AG04450 (cell line): ENCODE measurements at regions not wholly inside any gene's neighbourhood (a gene's known extent, or its start where the extent isn't known, plus 50 kb on each side); places are given as distances from the start of the nearest gene placed in this dataset.

Source experiments
- CTCF ChIA-PET: fragments of 300-600, 350-600 bp; formaldehyde crosslinking; extraction: SDS; loops from one replicate; lab custom pipeline; 2022; ENCODE audit warnings: antibody characterized with exemption, inconsistent platforms; lab: Charles Lee
- POLR2A ChIA-PET: fragments of 350-600 bp; formaldehyde crosslinking; extraction: SDS; loops from one replicate; lab custom pipeline; 2021; ENCODE audit warnings: antibody characterized with exemption, inconsistent platforms; lab: Yijun Ruan, JAX
- DNase-seq: peaks from one replicate; pipeline ENCODE4 v3.0.0-alpha.2; 2011; ENCODE audit warnings: low read depth, low spot score
- H3K27ac ChIP-seq: one replicate; pipeline ENCODE4 v1.5.1; 2012; ENCODE audit warnings: low read depth, low read length, control low read depth
- H3K27me3 ChIP-seq: one replicate; pipeline ENCODE4 v1.6.0; 2012; ENCODE audit warnings: low read length; ENCODE audit not compliant: control insufficient read depth, insufficient read depth
- H3K4me3 ChIP-seq: 2 replicates; pipeline ENCODE4 v1.5.1; 2011; ENCODE audit warnings: mild to moderate bottlenecking, low read depth, low read length, control low read depth
- H3K9me3 ChIP-seq: 2 replicates; pipeline ENCODE4 v1.5.1; 2012; ENCODE audit warnings: low read length; ENCODE audit not compliant: control insufficient read depth, insufficient read depth
- CTCF ChIP-seq: IDR thresholded peaks from 2 replicates; pipeline ENCODE4 v1.5.1; 2011; ENCODE audit warnings: low read depth, low read length, control low read depth, inconsistent platforms

GRCh38 chr15:98139337-98139736 lies 178.8 kb downstream of the ARRDC4 start:
- no peak for TF ChIP-seq CTCF
- CTCF ChIA-PET = no interaction called here
- peaks cover 7% of the 10 kb centered on the region; the same call in 1 of the 2 replicates for H3K9me3 ChIP-seq
- no peaks in the 10 kb centered on the region for H3K27me3 ChIP-seq
- no peak overlapping the region for H3K27ac ChIP-seq
- POLR2A ChIA-PET = no interaction called here
- DNase-seq = no peak
- no peak overlapping the region for H3K4me3 ChIP-seq

GRCh38 chr15:98142572-98142971 lies 182.1 kb downstream of the ARRDC4 start:
- ChIA-PET POLR2A (no interaction called here), CTCF (no interaction called here)
- no peak for DNase-seq
- no peak overlapping the region for H3K27ac ChIP-seq
- H3K4me3 ChIP-seq = no peak overlapping the region
- TF ChIP-seq CTCF = no peak
- no peaks in the 10 kb centered on the region for H3K27me3 ChIP-seq
- peaks cover 14% of the 10 kb centered on the region for H3K9me3 ChIP-seq

- no peak for DNase-seq
Measured at GRCh38 chr15:98143116-98143515, 182.6 kb downstream of the ARRDC4 start.

GRCh38 chr15:98144388-98144787 lies 183.9 kb downstream of the ARRDC4 start:
- ChIA-PET CTCF (no interaction called here), POLR2A (no interaction called here)
- no peak for TF ChIP-seq CTCF
- Histone ChIP-seq H3K9me3 (peaks cover 20% of the 10 kb centered on the region), H3K27ac (no peak overlapping the region), H3K27me3 (no peaks in the 10 kb centered on the region), H3K4me3 (no peak overlapping the region)
- DNase-seq = no peak

More at GRCh38 chr15:98143116-98143515, 182.6 kb downstream of the ARRDC4 start:
- H3K4me3 ChIP-seq = no peak overlapping the region
- H3K27ac ChIP-seq = no peak overlapping the region
- CTCF ChIA-PET = no interaction called here
- POLR2A ChIA-PET = no interaction called here
- H3K9me3 ChIP-seq = peaks cover 18% of the 10 kb centered on the region
- TF ChIP-seq CTCF = no peak
- H3K27me3 ChIP-seq = no peaks in the 10 kb centered on the region

- Histone ChIP-seq H3K9me3 (peaks cover 20% of the 10 kb centered on the region), H3K27ac (no peak overlapping the region), H3K4me3 (no peak overlapping the region), H3K27me3 (no peaks in the 10 kb centered on the region)
- no peak for TF ChIP-seq CTCF
- ChIA-PET POLR2A (no interaction called here), CTCF (no interaction called here)
- no peak for DNase-seq
Measured at GRCh38 chr15:98146031-98146820, 185.7 kb downstream of the ARRDC4 start.
